Hippocampal formation (tissue), 2 donors: ENCODE measurements at regions not wholly inside any gene's neighbourhood (a gene's known extent, or its start where the extent isn't known, plus 50 kb on each side); places are given as distances from the start of the nearest gene placed in this dataset.

Experiments
- DNase-seq, 2 donors: peaks; one replicate each; lab custom pipeline; 2025; lab: John Stamatoyannopoulos, UW

DNA sequence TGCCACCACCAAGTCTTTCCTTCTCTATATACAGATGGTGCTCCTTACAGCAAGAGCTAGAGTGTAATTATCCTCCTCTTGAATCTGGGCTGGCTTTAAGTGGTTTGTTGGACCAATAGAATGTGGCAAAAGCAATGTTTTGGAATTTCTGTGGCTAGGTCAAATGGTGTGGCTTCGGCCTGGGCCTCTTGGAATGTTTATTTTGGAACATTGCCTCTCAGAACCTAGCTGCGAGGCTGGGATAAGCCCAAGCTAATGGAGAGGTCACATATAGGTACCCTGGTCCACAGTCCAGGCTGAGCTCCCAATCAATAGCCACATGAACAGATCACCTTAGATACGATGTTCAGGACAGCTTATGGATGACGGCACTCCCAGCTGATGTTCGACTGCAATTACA lies 556.7 kb downstream of the TYW1 start:
- DNase-seq: no peak

DNA sequence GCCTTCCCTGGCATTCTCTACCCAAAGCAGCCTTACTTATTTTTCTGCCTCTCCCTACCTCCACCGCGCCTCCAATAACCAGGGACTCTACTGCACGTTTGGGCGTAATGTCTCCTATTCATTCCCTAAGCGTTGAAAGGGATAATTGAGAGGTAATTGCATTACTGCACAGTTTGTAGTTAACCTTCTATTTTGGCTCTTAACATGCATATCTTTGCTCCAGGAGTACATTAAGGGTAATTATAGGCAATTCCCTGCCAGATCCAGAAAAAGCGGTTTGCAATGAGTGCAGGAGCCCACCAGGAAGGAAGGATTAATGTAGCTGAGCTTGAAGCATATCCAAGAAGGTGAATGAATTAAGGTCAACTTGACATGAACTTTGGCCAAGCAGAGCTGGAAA lies 558.4 kb downstream of the TYW1 start:
- no peak for DNase-seq

DNA sequence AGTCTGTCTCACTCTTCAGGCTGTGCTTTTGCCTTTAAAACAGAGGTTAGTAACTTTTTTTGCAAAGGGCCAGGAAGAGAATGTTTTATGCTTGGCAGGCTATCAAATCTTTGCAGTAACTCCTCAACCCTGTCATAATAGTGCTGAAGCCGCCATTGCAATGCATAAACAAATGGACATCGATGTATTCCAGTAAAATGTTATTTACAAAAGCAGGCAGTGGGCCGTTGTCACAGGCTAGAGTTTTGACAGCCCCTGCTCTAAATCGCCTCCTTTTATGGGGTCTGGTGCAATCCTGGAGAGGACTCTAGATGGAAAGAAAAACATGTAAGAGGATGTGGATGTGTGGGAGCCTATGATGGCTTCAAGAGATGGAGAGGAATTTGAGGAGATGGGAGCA lies 568.3 kb downstream of the TYW1 start:
- no peak for DNase-seq

DNA sequence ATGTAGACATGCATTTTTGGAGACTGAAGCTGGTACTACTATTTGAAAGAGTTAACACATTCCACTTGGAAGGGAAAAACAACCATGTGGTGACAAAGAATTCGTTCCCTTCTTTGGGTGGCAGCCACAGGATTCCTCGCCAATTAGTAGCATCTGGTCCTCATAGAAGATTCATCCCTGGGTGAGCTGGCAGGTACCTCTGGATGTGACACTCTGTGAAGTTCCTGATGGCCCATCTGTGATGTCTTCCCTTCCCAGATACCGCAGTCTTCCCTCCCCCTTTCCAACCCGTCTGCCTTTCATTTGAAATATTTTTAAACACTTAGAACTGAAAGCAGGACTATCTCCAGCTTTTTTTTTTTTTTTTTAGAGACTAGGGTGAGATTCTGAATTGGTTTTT lies 569.5 kb downstream of the TYW1 start:
- DNase-seq: peak in 1 of 2 donors; percentile 69

DNA sequence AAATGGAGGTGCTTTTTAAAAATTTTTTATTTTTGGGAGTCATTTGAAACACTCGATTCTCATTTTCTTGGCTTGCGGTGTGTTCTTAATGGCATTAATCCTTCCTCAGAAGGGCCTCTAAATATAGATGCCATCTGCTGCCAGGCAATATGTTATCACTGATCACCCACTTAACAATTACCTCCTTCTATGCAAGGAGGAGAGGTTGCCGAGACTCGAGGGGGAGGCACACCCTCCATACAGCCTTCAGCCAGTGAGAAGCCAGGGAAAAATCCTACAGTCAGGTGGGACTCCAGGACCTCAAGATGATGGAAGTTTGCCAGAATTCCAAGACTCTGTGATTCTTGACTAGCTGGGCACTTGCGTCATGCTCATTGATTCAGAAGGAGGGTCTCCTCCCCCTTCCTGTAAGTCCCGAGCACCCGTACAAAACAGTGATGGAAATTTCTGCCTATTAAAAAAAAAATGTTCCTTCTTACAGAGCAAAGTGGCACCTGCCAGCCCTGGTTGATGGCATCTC lies 574.5 kb downstream of the TYW1 start:
- no peak for DNase-seq

DNA sequence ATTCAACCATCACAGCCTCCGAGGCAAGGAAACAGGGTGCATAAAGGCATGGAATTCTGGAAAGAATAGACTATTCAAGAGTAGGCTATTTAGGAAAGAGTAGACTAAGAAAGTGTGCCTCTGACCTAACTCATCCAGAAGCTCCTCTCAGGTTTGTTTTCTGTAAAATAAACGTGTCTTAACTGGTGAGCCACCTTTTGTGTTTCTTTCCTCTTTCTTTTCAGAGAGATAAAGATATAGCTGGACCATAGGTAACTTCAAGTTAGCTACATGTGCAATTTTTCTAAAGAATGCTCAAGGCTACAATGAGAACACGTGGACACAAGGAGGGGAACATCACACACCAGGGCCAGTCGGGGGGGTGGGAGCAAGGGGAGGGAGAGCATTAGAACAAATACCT lies 577.0 kb downstream of the TYW1 start:
- DNase-seq: no peak

DNA sequence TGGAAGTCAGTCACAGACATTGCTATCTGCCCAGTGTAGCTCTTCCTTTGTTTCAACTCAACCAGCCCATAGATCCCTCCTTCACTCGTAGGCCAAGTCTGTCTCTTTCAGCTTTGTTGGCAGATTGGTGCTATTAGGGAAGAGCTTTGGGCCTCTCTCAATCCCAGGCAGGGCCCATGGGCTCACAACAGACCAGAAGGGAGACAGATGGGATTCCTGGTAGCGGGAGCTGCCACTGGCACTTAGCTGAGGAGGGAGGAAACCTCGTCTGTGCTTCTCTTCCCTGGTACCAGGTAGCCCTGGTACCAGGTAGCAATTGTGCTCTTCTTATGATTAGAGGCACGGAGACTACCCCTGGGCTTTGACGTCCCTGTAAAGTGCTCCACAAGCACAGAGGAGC lies 592.0 kb downstream of the TYW1 start:
- DNase-seq: no peak

DNA sequence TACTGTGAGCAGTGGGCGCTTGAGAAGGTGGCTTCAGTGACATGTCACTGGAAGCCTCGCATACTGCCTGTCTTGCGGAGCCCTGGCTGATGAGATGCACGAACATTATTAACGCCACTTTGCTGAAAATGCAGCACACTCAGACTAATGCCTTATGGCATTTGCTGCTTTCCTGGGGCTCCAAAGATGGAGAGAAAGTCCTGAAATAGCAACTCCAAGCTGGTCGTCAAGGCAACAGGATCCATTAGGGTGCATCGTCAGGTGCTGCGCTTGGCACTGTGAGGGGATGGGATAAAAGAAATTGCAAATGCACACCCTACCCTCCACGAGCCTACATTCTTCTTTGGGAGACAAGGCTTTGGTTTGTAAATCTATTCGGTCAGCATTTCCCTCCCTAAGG lies 592.5 kb downstream of the TYW1 start:
- no peak for DNase-seq

DNA sequence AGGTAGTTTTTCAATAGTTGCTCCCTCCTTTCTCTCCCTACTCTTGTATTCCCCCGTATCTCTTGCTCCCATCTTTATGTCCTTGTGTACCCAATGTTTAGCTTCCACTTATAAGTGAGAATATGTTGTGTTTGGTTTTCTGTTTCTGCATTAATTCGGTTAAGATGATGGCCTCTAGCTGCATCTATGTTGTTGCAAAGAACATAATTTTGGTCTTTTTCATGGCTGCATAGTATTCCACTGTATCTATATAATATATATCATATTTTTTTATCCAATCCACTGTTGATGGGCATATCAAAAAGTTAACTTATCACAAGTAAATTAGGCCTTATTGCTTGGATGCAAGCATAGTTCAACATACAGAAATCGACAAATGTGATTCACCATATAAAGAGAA lies 594.0 kb downstream of the TYW1 start:
- DNase-seq: no peak

DNA sequence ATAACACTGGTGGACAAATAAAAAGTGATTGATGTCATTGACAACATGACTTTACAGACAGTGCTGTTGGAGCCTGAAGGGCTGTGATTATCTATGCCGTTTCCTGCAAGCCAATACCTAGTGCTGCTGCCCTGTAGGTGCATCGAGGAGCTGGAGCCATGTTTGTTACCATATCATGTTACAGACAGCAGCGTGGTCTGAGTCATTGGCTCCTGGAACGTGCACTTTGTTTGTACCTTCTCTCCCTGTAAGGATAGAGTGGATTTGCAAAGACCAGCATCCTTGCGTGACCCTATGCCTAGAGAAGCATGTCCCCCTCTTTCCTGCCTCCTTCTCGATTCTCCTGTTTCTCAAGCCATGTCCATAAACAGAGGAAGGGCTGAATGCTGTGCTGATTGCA lies 597.2 kb downstream of the TYW1 start:
- DNase-seq: no peak

DNA sequence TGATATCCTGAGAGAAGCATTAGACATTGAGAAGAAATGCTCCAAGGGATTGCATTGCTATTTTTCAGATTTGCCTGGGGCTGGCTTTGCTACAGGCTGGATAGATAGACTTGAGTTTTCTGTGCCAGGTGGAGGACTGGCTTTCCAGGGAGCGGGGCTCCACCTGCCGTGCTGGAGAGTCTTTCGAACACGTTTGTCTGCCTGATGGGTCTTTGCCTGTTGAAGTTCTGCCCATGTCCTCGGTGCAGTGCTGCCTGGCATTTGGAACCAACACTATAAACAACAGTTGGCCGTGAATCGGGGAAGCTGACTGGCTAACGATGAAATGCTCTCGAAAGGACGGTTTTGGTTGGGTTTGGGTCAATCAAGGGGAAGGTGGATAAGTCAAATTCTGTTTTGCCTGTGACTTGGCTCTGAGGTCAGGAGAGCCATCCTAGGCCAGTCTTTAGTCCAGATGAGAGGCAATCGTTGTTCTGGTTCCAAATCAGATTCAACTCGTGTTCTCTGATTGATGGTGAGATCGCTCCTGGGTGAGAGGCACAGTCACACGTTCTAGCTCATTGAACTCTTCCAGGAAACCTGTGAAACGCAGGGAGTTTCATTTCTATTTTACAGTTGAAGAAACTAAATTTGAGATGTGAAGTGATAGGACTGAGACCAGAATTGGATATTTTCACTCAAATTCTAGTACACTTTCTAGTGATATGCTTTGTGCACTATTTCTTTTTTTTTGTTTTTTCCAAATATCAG lies 599.0 kb downstream of the TYW1 start:
- no peak for DNase-seq

DNA sequence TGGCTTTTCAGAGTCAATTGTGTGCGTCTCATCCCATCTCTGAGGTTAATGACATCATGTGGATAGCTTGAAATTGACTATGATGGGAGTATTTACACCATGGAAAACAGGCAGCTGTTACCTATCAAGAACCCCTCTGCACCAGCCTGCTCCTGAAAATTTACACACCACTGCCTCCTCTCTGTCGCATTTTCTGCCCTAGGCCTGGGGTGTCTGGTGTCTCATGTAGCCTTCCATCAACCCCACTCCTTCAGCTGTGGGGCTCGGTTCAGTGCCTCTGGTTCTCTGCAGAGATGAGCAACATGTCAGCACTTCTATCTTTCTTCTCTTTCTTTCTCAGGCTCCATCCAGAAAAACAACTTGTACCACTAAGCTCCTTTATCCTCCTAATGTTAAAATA lies 600.5 kb downstream of the TYW1 start:
- no peak for DNase-seq

DNA sequence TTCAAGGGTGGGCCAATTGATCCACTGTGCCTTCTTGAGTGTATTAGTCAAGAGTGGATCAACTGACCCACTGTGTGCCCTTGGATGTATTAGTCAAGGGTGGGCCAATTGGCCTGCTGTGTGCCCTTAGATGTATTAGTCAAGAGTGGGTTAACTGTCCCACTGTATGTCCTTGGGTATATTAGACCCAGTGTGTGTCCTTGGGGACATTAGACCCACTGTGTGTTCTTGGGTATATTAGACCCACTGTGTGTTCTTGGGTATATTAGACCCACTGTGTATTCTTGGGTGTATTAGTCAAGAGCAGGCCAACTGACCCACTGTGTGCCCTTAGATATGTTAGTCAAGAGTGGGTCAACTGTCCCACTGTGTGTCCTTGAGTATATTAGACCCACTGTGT lies 601.8 kb downstream of the TYW1 start:
- DNase-seq: no peak

DNA sequence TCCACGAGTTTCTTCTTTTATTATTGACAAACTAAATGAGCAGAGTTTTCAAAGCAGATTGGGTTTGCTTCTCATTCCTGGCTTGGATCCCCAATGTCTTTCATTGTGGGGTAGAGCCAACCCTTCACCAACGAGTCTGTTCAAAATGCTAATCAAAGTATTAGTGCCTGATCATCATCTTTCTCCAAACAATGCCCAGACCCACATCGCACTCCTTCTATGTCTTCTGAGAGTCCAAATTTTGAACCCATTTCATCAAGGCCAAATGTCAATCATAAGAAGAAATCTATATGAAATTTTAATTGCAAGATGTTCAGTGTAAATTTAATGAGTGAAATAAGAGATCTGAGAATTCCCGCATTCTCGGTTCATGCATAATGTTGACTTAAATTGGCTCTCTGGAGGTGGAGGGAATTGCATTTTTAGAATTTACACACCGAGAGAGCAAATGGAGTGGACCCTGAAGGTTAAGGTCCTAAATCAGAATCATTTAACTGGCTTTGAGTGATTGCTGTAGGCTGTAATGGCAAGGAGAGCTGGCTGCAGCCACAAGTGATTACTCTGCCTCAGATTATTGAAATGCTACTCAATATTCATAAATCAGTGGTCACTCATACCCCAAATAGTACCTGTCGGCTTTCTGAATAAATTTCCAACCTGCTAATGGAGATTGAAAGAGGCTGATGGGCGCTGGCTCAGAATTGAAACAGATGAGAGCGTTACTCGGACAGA lies 602.9 kb downstream of the TYW1 start:
- DNase-seq: no peak

DNA sequence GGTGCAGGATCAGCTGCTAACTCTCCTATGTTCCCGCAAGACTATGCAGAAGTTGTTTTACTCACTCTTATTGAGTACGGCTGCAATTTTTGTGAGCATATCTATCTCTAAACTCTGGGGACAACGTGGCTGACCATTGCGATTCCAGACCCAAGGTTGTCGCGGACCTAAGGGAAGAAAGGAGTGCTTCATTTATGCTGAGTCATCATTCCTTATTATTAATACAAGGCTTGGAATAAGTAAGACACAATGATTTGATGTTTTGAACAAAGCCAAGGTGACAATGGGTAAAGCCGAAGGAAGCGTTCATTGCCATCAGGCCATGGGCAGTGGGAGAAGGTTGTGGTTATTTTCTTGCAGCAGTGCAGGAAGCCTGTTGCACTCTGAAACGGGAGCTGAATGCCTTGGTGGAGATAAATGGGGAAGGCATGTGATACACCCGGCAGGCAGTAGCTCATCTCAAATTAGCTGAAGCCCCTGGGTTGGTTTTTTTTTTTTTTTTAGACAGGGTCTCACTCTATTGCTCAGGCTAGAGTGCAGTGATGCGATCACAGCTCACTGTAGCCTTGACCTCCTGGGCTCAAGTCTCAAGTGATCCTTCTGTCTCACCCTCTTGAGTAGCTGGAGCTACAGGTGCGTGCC lies 605.7 kb downstream of the TYW1 start:
- no peak for DNase-seq

DNA sequence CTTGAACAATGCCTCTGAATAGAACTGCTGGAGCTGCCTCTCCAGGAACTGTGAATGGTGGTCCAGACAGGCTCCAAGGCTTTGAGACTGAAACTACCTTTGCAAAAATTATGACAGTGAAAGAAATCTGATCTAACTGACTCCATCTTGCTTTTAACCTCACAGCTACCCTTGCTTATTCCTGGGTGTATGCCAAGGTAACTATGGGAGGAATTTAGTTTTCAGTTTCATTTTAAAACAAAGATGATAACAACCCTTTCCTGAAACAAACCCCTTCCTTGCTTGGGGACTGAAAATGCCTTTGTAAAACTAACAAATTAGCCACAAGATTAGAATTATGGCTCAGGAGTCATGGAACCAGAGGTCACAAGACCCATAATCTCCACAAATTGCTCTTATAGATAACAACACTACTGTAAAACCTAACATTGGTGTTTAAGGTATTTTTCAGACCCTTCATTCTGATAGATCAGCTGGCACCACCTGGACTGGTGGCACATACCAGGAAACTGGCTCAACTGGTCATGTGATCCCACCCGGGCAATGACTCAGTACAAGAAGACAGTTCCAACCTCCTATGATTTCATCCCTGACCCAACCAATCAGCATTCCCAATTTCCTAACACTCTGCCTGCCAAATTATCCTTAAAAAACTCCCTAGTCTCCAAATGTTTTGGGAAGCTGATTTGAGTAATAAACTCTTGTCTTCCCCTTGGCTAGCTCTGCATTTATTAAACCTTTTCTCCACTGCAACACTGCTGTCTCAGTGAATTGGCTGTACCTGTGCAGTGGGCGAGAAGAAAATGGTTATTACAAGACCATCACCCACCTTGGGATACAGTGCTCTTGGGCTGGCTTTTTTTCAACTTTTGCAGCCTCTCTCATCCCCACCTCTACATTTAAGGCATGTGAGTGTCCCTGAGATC lies 608.1 kb downstream of the TYW1 start:
- no peak for DNase-seq

DNA sequence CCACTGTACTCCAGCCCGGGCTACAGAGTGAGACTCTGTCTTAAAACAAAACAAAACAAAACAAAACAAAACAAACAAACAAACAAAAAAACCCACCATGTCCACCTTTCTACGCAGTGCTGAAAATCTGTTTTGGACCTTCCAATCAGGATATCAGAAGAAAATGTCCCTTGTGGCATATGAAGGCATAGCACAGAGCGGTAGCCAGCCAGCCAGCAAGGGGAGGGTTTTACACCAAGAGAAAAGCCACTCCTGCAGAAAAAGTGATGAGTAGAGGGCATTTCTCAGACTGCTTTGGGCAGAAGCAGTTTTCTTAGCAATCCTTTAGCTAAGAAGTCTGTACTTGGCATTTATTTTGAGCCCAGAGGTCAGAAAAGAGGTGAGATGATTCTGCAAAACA lies 612.2 kb downstream of the TYW1 start:
- DNase-seq: no peak

DNA sequence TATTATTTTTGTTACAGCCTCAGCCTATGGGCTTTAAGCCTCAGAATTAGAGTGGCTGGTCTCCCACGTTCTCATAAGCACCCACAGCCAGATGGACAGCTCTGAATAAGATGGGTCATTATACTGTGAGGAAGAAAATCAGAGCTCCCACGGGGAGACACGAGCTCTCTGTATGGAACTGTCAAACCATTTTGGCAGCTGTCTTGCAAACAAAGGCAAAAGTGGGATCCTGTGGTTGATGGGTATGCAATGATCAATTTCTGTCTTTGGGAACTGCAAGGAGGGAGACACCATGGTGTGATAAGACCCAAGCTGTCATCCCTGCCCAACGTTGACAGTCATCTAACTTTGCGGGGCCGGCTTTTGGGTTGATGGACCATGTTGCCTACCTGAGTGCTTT lies 614.3 kb downstream of the TYW1 start:
- no peak for DNase-seq

DNA sequence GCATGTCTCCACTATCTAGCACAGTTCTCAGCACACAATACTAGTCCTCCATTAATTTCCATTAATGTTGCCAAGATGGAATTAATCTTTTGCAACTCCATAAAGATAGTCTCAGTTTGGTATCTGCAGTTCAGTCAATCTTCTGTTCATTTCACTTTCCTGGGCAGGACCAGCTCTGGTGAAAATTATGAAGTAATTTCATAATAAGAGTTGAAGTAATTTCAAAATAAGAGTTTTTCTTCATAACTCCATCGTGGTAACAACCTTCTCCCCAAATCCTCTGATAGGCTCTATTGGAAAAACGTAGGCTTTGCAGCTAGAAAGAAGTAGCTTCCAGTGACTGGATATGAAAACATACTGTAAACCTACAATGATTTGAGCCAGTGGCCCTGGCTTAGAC lies 618.2 kb downstream of the TYW1 start:
- DNase-seq: no peak

DNA sequence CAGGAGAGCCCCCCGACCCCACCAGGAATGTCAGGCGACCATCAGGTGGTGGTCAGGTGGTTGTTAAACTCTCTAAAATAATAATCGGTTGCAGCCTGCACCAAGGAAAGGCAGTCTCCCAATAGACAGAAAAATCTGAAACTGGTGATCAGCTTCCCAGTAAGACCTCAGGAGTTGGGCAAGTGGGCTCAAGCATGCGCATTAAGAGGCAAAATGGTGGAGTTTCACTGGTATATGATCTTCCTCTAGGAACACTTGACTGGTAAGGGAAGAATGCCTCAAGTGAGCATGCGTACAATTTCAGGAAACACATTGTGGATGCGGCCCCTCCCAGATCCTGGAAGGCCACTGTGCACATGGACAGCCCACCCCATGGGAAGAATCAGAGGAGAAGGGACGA lies 619.9 kb downstream of the TYW1 start:
- no peak for DNase-seq

DNA sequence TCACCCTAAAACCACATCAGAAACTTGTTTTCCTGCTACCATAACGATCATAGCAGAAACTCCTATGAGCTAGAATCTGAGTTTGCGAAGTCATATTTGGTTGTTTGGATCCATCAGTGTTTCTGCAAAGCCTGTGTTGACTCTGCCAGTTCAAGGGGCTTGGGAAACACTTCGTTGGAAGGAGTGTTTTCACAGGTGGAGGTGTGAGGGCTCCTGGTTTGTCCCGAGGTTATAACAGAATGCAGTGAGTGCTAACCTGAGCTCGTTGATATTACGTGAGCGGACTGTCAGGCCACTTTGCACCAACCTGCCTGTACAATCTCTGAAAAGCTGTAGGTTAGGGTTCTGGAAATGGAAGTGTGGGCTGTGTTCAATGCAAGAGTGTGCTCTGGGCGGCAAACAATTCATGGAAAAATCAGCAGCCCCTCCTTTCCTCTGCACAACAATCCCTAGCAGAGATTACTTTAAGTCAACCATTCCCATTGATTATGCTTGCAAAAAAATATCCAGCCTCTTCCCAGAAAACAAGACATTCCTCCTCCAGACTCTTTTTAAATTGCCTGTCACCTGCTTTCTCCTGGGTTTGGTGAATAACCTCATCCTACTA lies 622.0 kb downstream of the TYW1 start:
- DNase-seq: no peak

DNA sequence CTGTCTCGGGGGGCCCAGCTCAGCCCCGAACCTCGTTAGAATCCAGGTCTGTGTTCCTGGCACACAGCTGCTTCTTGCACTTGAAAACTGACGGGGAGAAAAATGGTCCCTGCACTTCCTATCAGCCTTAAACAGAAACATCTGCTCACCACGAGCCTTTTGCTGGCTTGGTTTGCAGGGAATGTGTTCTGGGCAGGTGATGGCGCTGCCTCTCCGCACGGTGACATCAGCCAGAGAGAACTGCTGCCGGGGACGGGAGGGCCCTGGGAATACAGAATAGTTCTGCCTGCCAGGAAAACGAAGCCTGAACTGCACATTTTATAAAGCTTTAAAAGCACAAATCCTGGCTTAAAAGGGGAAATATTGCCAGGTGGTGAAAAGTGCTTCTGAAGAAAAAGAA lies 622.5 kb downstream of the TYW1 start:
- no peak for DNase-seq
